ENCODE measurements at regions not wholly inside any gene's neighbourhood (a gene's known extent, or its start where the extent isn't known, plus 50 kb on each side); places are given as distances from the start of the nearest gene placed in this dataset.
"Not testable (repeated sequence)": the region's sequence is repeated elsewhere in the genome, so short reads cannot be mapped to it uniquely, and the experiment has no call there.

GRCh38 chr9:101840694-101841188 is 102.3 kb upstream of the GRIN3A start:
- TF ChIP-seq ZNF274 (IDR thresholded peaks at IDR 0.05; ENCODE audit: low read depth, low read length), result no peak
- TF ChIP-seq SUZ12 (IDR thresholded peaks at IDR 0.05; ENCODE audit: extremely low read depth, insufficient read depth, insufficient read length), result no peak
- no peak for TF ChIP-seq YY1 (IDR thresholded peaks at IDR 0.05; ENCODE audit: insufficient read depth, insufficient read length)
- H3K4me1 ChIP-seq (ENCODE audit: insufficient read depth, insufficient read length), result no peaks in the 10 kb centered on the region
- H3K36me3 ChIP-seq (ENCODE audit: insufficient read depth, insufficient read length, low read length), result no peaks in the 10 kb centered on the region
- no peak overlapping the region for H3K9ac ChIP-seq (ENCODE audit: insufficient read length, low read depth)
- H3K4me3 ChIP-seq (ENCODE audit: insufficient read length, low read depth), result no peak overlapping the region
- no peak for DNase-seq (ENCODE audit: low read depth, low spot score)
- H3K9me3 ChIP-seq (ENCODE audit: insufficient read depth, low read length), result no peaks in the 10 kb centered on the region
- H3K27me3 ChIP-seq (ENCODE audit: insufficient read depth, insufficient read length), result no peaks in the 10 kb centered on the region

GRCh38 chr9:101838988-101839387 is 100.5 kb upstream of the GRIN3A start:
- H3K9ac ChIP-seq (ENCODE audit: insufficient read length, low read depth); H3K36me3 ChIP-seq (ENCODE audit: insufficient read depth, insufficient read length, low read length): not testable (repeated sequence)

DNA sequence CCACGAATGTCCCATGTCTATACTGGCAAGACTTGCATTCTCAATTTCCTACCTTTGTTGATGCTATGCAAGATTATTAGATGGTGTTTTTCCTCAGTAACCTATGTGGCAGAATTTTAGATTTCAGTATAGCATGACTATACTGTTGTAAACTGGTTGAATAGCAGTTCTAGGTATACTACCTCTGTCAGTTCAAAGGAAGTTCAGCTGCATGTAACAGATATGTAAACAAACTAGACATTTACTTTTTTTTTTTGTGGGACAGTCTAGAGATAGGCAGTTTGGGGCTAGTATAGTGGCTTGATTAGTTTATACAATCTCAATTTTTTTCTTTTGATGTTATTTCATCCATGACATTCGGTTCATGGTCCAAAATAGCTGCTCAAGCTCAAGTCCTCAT is 97.6 kb upstream of the GRIN3A start:
- Histone ChIP-seq H3K4me3 (ENCODE audit: insufficient read length, low read depth) (no peak overlapping the region), H3K36me3 (ENCODE audit: insufficient read depth, insufficient read length, low read length) (no peaks in the 10 kb centered on the region), H3K27me3 (ENCODE audit: insufficient read depth, insufficient read length) (no peaks in the 10 kb centered on the region), H3K9ac (ENCODE audit: insufficient read length, low read depth) (no peak overlapping the region), H3K4me1 (ENCODE audit: insufficient read depth, insufficient read length) (no peaks in the 10 kb centered on the region), H3K9me3 (ENCODE audit: insufficient read depth, low read length) (no peaks in the 10 kb centered on the region)
- no peak for DNase-seq (ENCODE audit: low read depth, low spot score)
- no peak for TF ChIP-seq SUZ12 (IDR thresholded peaks at IDR 0.05; ENCODE audit: extremely low read depth, insufficient read depth, insufficient read length)
- TF ChIP-seq YY1 (IDR thresholded peaks at IDR 0.05; ENCODE audit: insufficient read depth, insufficient read length), result no peak
- no peak for TF ChIP-seq ZNF274 (IDR thresholded peaks at IDR 0.05; ENCODE audit: low read depth, low read length)

More at GRCh38 chr9:101838988-101839387, 100.5 kb upstream of the GRIN3A start:
- DNase-seq (ENCODE audit: low read depth, low spot score); H3K4me3 ChIP-seq (ENCODE audit: insufficient read length, low read depth); H3K9me3 ChIP-seq (ENCODE audit: insufficient read depth, low read length); H3K27me3 ChIP-seq (ENCODE audit: insufficient read depth, insufficient read length); H3K4me1 ChIP-seq (ENCODE audit: insufficient read depth, insufficient read length): not testable (repeated sequence)

- DNase-seq (ENCODE audit: low read depth, low spot score), result no peak
- Histone ChIP-seq H3K36me3 (ENCODE audit: insufficient read depth, insufficient read length, low read length) (no peaks in the 10 kb centered on the region), H3K4me3 (ENCODE audit: insufficient read length, low read depth) (no peak overlapping the region), H3K9ac (ENCODE audit: insufficient read length, low read depth) (no peak overlapping the region), H3K4me1 (ENCODE audit: insufficient read depth, insufficient read length) (no peaks in the 10 kb centered on the region), H3K9me3 (ENCODE audit: insufficient read depth, low read length) (no peaks in the 10 kb centered on the region), H3K27me3 (ENCODE audit: insufficient read depth, insufficient read length) (no peaks in the 10 kb centered on the region)
- no peak for TF ChIP-seq YY1 (IDR thresholded peaks at IDR 0.05; ENCODE audit: insufficient read depth, insufficient read length)
- no peak for TF ChIP-seq SUZ12 (IDR thresholded peaks at IDR 0.05; ENCODE audit: extremely low read depth, insufficient read depth, insufficient read length)
- no peak for TF ChIP-seq ZNF274 (IDR thresholded peaks at IDR 0.05; ENCODE audit: low read depth, low read length)
Observed at GRCh38 chr9:101832486-101832885, 94.0 kb upstream of the GRIN3A start.

DNA sequence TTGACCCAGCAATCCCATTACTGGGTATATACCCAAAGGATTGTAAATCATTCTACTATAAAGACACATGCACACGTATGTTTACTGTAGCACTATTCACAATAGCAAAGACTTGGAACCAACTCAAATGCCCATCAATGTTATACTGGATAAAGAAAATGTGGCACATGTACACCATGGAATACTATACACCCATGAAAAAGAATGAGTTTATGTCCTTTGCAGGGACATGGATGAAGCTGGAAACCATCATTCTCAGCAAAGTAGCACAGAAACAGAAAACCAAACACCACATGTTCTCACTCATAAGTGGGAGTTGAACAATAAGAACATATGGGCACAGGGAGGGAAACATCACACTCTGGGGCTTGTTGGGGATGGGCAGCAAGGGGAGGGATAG is 83.0 kb upstream of the GRIN3A start:
- H3K4me3 ChIP-seq (ENCODE audit: insufficient read length, low read depth); DNase-seq (ENCODE audit: low read depth, low spot score); H3K4me1 ChIP-seq (ENCODE audit: insufficient read depth, insufficient read length); H3K27me3 ChIP-seq (ENCODE audit: insufficient read depth, insufficient read length); H3K9ac ChIP-seq (ENCODE audit: insufficient read length, low read depth); H3K9me3 ChIP-seq (ENCODE audit: insufficient read depth, low read length); H3K36me3 ChIP-seq (ENCODE audit: insufficient read depth, insufficient read length, low read length): not testable (repeated sequence)

DNA sequence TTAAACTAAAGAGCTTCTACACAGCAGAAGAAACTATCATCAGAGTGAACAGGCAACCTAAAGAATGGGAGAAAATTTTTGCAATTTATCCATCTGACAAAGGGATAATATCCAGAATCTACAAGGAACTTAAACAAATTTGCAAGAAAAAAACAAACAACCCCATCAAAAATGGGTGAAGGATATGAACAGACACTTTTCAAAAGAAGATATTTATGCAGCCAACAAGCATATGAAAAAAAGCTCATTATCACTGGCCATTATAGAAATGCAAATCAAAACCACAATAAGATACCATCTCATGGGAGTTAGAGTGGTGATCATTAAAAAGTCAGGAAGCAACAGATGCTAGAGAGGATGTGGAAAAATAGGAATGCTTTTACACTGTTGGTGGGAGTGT is 82.5 kb upstream of the GRIN3A start:
- not testable (repeated sequence) for H3K9ac ChIP-seq (ENCODE audit: insufficient read length, low read depth); H3K9me3 ChIP-seq (ENCODE audit: insufficient read depth, low read length); H3K4me1 ChIP-seq (ENCODE audit: insufficient read depth, insufficient read length); DNase-seq (ENCODE audit: low read depth, low spot score); H3K27me3 ChIP-seq (ENCODE audit: insufficient read depth, insufficient read length); H3K4me3 ChIP-seq (ENCODE audit: insufficient read length, low read depth); H3K36me3 ChIP-seq (ENCODE audit: insufficient read depth, insufficient read length, low read length)

DNA sequence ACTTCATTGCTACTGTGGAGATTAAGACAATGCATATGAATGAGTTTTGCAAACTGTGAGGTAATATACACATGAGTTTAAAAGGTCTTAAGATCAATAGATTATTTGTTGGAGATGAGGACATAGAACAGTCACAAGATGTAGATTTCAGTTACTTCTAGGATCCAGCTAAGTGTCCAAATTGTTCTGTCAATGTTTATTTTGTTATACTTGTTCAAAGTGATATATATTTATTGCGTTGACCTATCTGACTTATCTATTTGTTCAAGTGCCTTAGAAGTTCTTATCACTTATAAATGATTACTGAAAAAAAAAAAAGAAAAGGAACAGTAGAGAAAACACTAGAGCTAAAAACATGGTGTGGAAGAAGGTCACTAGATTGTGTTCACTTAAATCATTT is 75.6 kb upstream of the GRIN3A start:
- no peaks in the 10 kb centered on the region for H3K27me3 ChIP-seq (ENCODE audit: insufficient read depth, insufficient read length)
- H3K4me3 ChIP-seq (ENCODE audit: insufficient read length, low read depth), result no peak overlapping the region
- H3K9ac ChIP-seq (ENCODE audit: insufficient read length, low read depth), result no peak overlapping the region
- no peak for DNase-seq (ENCODE audit: low read depth, low spot score)
- H3K4me1 ChIP-seq (ENCODE audit: insufficient read depth, insufficient read length), result no peaks in the 10 kb centered on the region
- H3K9me3 ChIP-seq (ENCODE audit: insufficient read depth, low read length), result no peaks in the 10 kb centered on the region
- TF ChIP-seq YY1 (IDR thresholded peaks at IDR 0.05; ENCODE audit: insufficient read depth, insufficient read length) (no peak), ZNF274 (IDR thresholded peaks at IDR 0.05; ENCODE audit: low read depth, low read length) (no peak), SUZ12 (IDR thresholded peaks at IDR 0.05; ENCODE audit: extremely low read depth, insufficient read depth, insufficient read length) (no peak)
- H3K36me3 ChIP-seq (ENCODE audit: insufficient read depth, insufficient read length, low read length), result no peaks in the 10 kb centered on the region

- H3K36me3 ChIP-seq (ENCODE audit: insufficient read depth, insufficient read length, low read length); H3K27me3 ChIP-seq (ENCODE audit: insufficient read depth, insufficient read length); H3K4me3 ChIP-seq (ENCODE audit: insufficient read length, low read depth); H3K9me3 ChIP-seq (ENCODE audit: insufficient read depth, low read length); H3K4me1 ChIP-seq (ENCODE audit: insufficient read depth, insufficient read length); H3K9ac ChIP-seq (ENCODE audit: insufficient read length, low read depth); DNase-seq (ENCODE audit: low read depth, low spot score): not testable (repeated sequence)
Observed at GRCh38 chr9:101807879-101808278, 69.4 kb upstream of the GRIN3A start.

Data from NT2/D1 (cell line).